Epithelial cell of proximal tubule (primary cell): ENCODE measurements at regions not wholly inside any gene's neighbourhood (a gene's known extent, or its start where the extent isn't known, plus 50 kb on each side); places are given as distances from the start of the nearest gene placed in this dataset.

ENCODE experiments used
- DNase-seq: peaks from one replicate; pipeline ENCODE4 v3.0.0-alpha.2; 2011; ENCODE audit warnings: low read depth
- H3K4me3 ChIP-seq: 2 replicates; pipeline ENCODE4 v1.5.1; 2011; ENCODE audit warnings: low read depth, mild to moderate bottlenecking, low read length
- TF ChIP-seq, protein P1 (sequence below): conservative IDR thresholded peaks from 2 replicates; pipeline ENCODE4 v1.5.1; 2012; ENCODE audit warnings: low read depth, mild to moderate bottlenecking, low read length

DNA sequence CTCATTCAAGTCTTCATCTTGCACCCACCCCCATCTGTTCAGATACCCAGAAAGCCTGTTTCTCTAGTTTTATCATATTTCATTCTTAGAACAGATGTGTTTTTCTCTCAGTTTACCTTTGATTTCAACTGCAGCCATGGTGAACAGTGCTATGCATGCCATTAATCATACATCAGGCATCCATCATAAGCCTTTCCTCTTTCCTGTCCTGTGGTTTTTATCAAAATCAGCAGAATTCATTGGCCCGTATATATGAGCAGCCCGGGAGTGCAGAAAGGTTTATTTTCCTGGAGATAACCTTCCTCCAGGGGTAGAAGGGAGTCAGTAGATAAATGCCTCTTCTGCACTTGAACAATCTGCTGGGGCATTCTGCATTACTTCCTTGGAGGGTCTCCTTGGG lies 65.7 kb downstream of the IL21 start:
- TF ChIP-seq, protein P1, sequence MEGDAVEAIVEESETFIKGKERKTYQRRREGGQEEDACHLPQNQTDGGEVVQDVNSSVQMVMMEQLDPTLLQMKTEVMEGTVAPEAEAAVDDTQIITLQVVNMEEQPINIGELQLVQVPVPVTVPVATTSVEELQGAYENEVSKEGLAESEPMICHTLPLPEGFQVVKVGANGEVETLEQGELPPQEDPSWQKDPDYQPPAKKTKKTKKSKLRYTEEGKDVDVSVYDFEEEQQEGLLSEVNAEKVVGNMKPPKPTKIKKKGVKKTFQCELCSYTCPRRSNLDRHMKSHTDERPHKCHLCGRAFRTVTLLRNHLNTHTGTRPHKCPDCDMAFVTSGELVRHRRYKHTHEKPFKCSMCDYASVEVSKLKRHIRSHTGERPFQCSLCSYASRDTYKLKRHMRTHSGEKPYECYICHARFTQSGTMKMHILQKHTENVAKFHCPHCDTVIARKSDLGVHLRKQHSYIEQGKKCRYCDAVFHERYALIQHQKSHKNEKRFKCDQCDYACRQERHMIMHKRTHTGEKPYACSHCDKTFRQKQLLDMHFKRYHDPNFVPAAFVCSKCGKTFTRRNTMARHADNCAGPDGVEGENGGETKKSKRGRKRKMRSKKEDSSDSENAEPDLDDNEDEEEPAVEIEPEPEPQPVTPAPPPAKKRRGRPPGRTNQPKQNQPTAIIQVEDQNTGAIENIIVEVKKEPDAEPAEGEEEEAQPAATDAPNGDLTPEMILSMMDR, result no peak
- DNase-seq, result no peak
- no peak overlapping the region for H3K4me3 ChIP-seq

DNA sequence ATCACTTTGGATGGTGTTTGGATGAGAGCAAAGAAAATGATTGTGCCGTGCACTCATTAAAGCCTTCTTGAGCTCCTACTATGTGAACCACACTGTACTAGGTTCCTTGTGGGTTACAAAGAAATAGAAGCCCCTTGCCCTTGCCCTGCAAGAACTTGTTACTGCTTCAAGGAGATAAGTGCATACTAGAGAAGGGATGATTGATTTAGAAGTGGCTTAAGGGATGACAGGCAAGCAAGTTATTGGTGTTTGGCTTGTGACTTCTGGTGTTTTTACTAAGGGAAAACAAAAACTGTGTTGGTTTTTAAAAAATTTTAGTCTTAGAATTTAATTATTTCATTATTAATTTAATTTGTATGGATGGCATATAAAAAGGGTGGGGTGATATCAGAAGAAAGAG lies 67.4 kb downstream of the IL21 start:
- H3K4me3 ChIP-seq, result no peak overlapping the region
- TF ChIP-seq, protein P1, result no peak
- DNase-seq, result no peak

DNA sequence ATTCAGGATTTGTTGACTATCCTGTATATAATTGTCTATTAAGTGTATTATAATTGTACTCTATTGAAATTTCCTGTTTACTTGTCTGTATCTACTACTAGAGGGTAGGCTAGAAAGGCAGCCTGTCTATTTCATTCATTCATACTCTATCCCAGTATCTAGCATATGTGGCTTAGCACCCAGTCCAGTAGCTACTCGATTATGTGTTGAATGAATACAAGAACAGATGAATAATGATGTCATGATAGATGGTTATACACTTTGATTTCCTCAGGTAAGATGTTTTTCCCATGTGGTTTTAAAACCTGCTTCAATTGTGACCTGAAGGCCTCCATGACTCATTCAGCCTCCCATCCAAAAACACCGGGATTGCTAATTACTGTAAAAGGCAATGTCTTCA lies 68.0 kb downstream of the IL21 start:
- TF ChIP-seq, protein P1, result no peak
- no peak overlapping the region for H3K4me3 ChIP-seq
- DNase-seq, result no peak

DNA sequence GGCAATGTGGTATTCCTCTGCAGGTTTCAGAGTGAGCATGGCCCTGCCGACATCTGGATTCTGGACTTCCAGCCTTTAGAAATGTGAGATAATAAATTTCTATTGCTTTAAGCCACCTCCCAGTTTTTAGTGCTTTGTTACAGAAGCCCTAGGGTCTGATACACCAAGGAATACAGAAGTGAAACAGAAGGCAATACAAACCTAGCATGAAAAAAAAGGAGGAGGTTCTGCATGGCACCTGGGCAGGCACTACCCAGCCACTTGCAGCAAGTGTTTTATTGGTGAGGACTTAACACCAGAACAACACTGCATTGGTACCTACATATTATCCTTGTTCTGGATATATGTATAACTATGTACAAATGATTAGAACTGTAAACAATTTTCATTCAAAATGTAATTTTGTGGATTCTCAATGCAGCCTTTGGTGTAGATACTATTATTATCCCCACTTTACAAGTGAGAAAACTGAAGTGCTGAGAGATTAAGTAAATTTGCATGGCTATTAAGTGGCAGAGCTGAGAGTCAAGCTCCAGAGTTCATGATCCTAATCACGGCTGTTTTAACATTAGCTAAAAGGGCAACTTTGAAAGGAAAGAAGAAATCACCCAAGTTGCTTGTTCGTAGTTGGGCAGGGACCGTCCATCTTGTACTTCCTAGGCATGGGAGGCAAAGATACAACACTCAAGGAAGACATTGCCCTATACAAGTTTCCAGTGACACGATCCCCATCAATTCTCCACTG lies 71.8 kb downstream of the IL21 start:
- H3K4me3 ChIP-seq, result no peak overlapping the region
- TF ChIP-seq, protein P1, result no peak
- DNase-seq, result no peak

DNA sequence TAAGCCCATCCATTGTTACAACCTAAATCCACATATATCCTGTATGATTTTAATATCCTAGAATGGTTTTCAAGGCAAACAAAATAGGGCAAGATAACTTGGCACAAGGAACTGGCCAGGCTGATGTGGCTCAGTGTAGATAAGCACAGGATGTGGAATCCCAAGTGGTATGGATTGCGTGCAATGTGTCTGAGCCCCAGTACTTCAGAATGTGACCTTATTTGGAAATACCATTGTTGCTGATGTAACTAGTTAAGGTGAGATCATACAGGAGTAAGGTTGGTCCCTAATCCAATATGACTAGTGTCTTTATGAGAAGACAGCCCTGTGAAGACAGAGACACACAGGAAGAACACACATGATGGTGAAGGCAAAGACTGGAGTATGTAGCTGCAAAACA lies 72.4 kb downstream of the IL21 start:
- TF ChIP-seq, protein P1, result no peak
- no peak overlapping the region for H3K4me3 ChIP-seq
- no peak for DNase-seq

DNA sequence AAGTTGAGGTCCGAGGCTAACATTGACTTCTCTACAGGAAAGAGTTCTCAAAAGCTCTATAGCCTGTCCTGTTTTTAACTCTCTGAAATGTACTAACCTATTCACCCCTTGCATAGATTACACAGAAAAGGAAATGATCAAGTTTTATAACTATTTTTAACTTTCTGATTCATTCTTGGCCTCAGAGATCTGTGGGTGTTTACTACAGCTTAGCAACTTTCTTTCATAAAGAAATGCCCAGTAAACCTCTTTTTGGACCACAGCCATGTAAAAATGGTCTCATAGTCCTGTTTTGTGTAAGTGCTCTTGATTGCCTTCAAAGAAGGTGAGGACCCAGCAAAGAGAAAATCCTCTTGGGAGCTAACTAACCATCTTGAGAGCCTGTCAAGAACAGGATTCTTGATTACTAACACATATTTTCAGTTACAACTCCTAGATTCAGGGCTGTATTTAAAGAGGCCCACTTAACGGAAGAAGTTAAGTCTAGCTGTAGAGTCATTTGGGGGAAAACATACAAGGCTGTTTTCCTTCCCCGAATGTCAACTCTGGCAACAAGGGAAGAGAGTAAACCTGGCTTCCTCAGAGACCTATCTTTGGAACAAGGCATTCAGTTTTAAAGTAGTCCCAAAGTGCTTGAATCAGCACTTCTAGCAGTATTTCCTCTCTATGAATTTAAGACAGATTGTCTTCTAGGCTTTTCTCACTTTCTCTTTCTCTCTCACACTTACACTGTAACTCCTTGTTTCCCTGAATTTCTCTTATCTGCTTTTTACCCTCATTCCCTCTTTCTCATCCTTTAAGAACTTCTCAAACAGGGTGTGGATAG lies 78.2 kb downstream of the IL21 start:
- H3K4me3 ChIP-seq, result no peak overlapping the region
- DNase-seq, result peak; percentile 13
- TF ChIP-seq, protein P1, result no peak
